ENCODE measurements at regions not wholly inside any gene's neighbourhood (a gene's known extent, or its start where the extent isn't known, plus 50 kb on each side); places are given as distances from the start of the nearest gene placed in this dataset.

- Histone ChIP-seq H3F3A (ENCODE audit: insufficient read depth, low read length, poor library complexity, severe bottlenecking) (no peaks in the 10 kb centered on the region), H4K20me1 (ENCODE audit: insufficient read depth) (no peaks in the 10 kb centered on the region), H3K4me2 (ENCODE audit: low read length) (no peak overlapping the region), H3K9me3 (ENCODE audit: low read length) (no peaks in the 10 kb centered on the region), H2AFZ (ENCODE audit: low read depth, low read length) (no peak overlapping the region), H3K9me2 (ENCODE audit: insufficient read depth, low read length) (no peaks in the 10 kb centered on the region), H3K27ac (ENCODE audit: low read length) (no peak overlapping the region), H3K79me2 (replicated peaks; ENCODE audit: insufficient read depth, low read length) (no peaks in the 10 kb centered on the region), H3K4me3 (ENCODE audit: low read length) (no peak overlapping the region), H3K36me3 (ENCODE audit: insufficient read depth, low read length) (no peaks in the 10 kb centered on the region), H3K9ac (ENCODE audit: low read length) (no peak overlapping the region), H3K27me3 (ENCODE audit: insufficient read depth, low read depth, low read length) (no peaks in the 10 kb centered on the region)
- TF ChIP-seq, protein P1, sequence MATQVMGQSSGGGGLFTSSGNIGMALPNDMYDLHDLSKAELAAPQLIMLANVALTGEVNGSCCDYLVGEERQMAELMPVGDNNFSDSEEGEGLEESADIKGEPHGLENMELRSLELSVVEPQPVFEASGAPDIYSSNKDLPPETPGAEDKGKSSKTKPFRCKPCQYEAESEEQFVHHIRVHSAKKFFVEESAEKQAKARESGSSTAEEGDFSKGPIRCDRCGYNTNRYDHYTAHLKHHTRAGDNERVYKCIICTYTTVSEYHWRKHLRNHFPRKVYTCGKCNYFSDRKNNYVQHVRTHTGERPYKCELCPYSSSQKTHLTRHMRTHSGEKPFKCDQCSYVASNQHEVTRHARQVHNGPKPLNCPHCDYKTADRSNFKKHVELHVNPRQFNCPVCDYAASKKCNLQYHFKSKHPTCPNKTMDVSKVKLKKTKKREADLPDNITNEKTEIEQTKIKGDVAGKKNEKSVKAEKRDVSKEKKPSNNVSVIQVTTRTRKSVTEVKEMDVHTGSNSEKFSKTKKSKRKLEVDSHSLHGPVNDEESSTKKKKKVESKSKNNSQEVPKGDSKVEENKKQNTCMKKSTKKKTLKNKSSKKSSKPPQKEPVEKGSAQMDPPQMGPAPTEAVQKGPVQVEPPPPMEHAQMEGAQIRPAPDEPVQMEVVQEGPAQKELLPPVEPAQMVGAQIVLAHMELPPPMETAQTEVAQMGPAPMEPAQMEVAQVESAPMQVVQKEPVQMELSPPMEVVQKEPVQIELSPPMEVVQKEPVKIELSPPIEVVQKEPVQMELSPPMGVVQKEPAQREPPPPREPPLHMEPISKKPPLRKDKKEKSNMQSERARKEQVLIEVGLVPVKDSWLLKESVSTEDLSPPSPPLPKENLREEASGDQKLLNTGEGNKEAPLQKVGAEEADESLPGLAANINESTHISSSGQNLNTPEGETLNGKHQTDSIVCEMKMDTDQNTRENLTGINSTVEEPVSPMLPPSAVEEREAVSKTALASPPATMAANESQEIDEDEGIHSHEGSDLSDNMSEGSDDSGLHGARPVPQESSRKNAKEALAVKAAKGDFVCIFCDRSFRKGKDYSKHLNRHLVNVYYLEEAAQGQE (IDR thresholded peaks at IDR 0.05; ENCODE audit: borderline replicate concordance) = no peak
- no peak for TF ChIP-seq MXI1 (conservative IDR thresholded peaks at IDR 0.05; ENCODE audit: poor library complexity, severe bottlenecking)
- TF ChIP-seq EP300 (conservative IDR thresholded peaks at IDR 0.05; ENCODE audit: poor library complexity, severe bottlenecking) = no peak
- no peak for TF ChIP-seq TAF1 (IDR thresholded peaks at IDR 0.05; ENCODE audit: low read depth)
- no peak for TF ChIP-seq POLR2AphosphoS5 (IDR thresholded peaks at IDR 0.05)
- no peak for TF ChIP-seq EZH2 (IDR thresholded peaks at IDR 0.05; ENCODE audit: borderline replicate concordance, insufficient read depth, low read length, poor library complexity, severe bottlenecking)
- TF ChIP-seq RAD21 (conservative IDR thresholded peaks at IDR 0.05) = no peak
- TF ChIP-seq SMC3 (conservative IDR thresholded peaks at IDR 0.05; ENCODE audit: poor library complexity) = no peak
- no peak for TF ChIP-seq CTCF (IDR thresholded peaks at IDR 0.05; ENCODE audit: poor library complexity, severe bottlenecking)
Measured at GRCh38 chr5:79873187-79873586, 117.9 kb downstream of the MTX3 start.

DNA sequence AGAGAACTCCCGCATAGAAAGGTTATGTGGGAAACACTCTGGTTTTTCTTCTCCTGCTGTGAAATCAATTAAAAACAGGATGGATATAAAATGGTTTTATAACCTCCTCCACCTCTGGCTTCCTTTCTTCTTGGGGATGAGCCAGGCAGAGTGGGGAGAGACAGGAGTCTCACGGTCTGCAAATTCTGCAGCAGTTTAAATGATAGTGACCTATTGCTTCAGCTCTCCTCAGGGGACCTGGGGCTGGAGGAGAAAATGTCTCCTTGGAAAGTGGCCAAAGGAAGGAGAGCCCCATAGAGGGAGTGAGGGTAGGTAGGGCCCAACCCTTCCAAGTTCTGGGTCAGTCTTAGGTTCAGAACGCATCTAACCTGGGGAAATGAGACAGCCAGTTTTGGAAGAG lies 118.8 kb downstream of the MTX3 start:
- Histone ChIP-seq H3K27ac (ENCODE audit: low read length) (no peak overlapping the region), H3K4me2 (ENCODE audit: low read length) (no peak overlapping the region), H3K9ac (ENCODE audit: low read length) (no peak overlapping the region), H3K9me2 (ENCODE audit: insufficient read depth, low read length) (no peaks in the 10 kb centered on the region), H4K20me1 (ENCODE audit: insufficient read depth) (no peaks in the 10 kb centered on the region), H3K4me3 (ENCODE audit: low read length) (no peak overlapping the region), H3F3A (ENCODE audit: insufficient read depth, low read length, poor library complexity, severe bottlenecking) (no peaks in the 10 kb centered on the region), H3K27me3 (ENCODE audit: insufficient read depth, low read depth, low read length) (no peaks in the 10 kb centered on the region), H3K79me2 (replicated peaks; ENCODE audit: insufficient read depth, low read length) (no peaks in the 10 kb centered on the region), H2AFZ (ENCODE audit: low read depth, low read length) (no peak overlapping the region), H3K9me3 (ENCODE audit: low read length) (no peaks in the 10 kb centered on the region), H3K36me3 (ENCODE audit: insufficient read depth, low read length) (no peaks in the 10 kb centered on the region)
- no peak for TF ChIP-seq MXI1 (conservative IDR thresholded peaks at IDR 0.05; ENCODE audit: poor library complexity, severe bottlenecking)
